ENCODE measurements at regions not wholly inside any gene's neighbourhood (a gene's known extent, or its start where the extent isn't known, plus 50 kb on each side); places are given as distances from the start of the nearest gene placed in this dataset.
A peak's percentile ranks its signal among the peaks of the same experiment; 100 is the strongest.

DNA sequence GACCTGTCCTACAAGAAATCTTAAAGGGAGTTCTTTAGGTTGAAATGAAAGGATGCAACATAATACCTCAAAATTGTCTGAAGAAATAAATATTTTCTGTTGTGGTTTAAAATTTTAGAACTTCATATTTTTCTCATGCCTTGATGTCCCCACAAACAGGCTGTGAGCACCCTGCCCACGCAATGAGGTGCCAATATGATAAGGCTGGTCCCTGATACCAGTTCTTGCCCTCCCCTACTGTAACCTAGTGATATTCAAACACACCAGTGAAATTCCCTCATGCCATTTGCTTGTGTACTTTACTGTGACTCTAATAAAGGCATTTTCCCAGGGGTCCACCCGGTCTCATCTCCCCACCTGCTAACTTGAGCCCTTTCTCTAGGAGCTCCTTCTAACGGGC, 67.3 kb upstream of the SIRPG start:
- Histone ChIP-seq H3K9ac (ENCODE audit: extremely low read depth, low read length, poor library complexity, severe bottlenecking) (no peak overlapping the region), H3K27ac (ENCODE audit: low read depth, low read length) (no peak overlapping the region), H3K36me3 (ENCODE audit: control insufficient read depth, insufficient read depth, low read length) (no peaks in the 10 kb centered on the region), H3K4me1 (ENCODE audit: control insufficient read depth, insufficient read depth, low read length) (peaks cover 4% of the 10 kb centered on the region), H3K27me3 (ENCODE audit: control insufficient read depth, insufficient read depth, low read length, poor library complexity, severe bottlenecking) (no peaks in the 10 kb centered on the region), H3K9me3 (ENCODE audit: control insufficient read depth, low read length) (no peaks in the 10 kb centered on the region), H3K4me3 (ENCODE audit: low read length) (no peak overlapping the region)
- H3K36me3 Mint-ChIP-seq (ENCODE audit: low read depth) = no peaks in the 10 kb centered on the region
- DNase-seq = no peak
- H3K27me3 Mint-ChIP-seq (ENCODE audit: insufficient read depth) = peaks cover 21% of the 10 kb centered on the region
- 77 to 81% methylated on average over 2 to 3 of the region's 3 CpGs for WGBS, 2 experiments (ENCODE audit: insufficient coverage in 1 of 2, insufficient read length in 1 of 2)
- H3K9me3 Mint-ChIP-seq = peaks cover 9% of the 10 kb centered on the region
- TF ChIP-seq, protein P1, sequence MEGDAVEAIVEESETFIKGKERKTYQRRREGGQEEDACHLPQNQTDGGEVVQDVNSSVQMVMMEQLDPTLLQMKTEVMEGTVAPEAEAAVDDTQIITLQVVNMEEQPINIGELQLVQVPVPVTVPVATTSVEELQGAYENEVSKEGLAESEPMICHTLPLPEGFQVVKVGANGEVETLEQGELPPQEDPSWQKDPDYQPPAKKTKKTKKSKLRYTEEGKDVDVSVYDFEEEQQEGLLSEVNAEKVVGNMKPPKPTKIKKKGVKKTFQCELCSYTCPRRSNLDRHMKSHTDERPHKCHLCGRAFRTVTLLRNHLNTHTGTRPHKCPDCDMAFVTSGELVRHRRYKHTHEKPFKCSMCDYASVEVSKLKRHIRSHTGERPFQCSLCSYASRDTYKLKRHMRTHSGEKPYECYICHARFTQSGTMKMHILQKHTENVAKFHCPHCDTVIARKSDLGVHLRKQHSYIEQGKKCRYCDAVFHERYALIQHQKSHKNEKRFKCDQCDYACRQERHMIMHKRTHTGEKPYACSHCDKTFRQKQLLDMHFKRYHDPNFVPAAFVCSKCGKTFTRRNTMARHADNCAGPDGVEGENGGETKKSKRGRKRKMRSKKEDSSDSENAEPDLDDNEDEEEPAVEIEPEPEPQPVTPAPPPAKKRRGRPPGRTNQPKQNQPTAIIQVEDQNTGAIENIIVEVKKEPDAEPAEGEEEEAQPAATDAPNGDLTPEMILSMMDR (conservative IDR thresholded peaks at IDR 0.05) = no peak
- no peak overlapping the region for H3K27ac Mint-ChIP-seq
- H3K4me1 Mint-ChIP-seq = peaks cover 7% of the 10 kb centered on the region
- H3K4me3 Mint-ChIP-seq = no peak overlapping the region

DNA sequence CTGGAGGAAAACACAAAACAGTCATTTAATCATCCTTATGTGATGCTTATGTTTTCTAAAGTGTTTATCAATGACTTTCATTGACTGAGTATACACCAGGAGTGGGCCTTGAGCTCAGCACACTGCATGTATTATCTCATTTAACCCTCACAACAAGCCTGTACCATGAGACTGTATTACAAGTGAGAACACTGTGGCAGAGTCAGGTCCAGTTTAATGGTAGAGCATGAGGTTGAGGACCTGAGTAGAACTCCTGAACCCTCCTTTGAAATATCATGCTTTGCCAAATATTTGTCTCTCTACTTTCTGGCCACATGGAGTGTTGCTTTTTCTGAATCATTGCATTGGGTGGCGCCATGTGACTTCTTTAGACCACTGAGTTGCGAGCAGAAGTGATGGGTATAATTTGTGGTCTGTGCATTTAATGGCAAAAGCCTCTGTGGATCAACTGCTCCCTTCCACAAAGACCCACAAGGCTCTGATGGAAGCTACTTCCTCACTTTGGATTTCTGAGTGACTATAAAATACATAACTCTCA, 65.0 kb upstream of the SIRPG start:
- Histone ChIP-seq H3K9me3 (ENCODE audit: control insufficient read depth, low read length) (no peaks in the 10 kb centered on the region), H3K4me1 (ENCODE audit: control insufficient read depth, insufficient read depth, low read length) (peaks cover 4% of the 10 kb centered on the region), H3K9ac (ENCODE audit: extremely low read depth, low read length, poor library complexity, severe bottlenecking) (no peak overlapping the region), H3K36me3 (ENCODE audit: control insufficient read depth, insufficient read depth, low read length) (no peaks in the 10 kb centered on the region), H3K4me3 (ENCODE audit: low read length) (no peak overlapping the region), H3K27me3 (ENCODE audit: control insufficient read depth, insufficient read depth, low read length, poor library complexity, severe bottlenecking) (no peaks in the 10 kb centered on the region), H3K27ac (ENCODE audit: low read depth, low read length) (no peak overlapping the region)
- TF ChIP-seq, protein P1 (conservative IDR thresholded peaks at IDR 0.05) = no peak
- H3K27ac Mint-ChIP-seq = no peak overlapping the region
- 96% methylated on average over 2 of the region's 2 CpGs; no CpG with 5 or more reads in 1 of the 2 experiments for WGBS, 2 experiments (ENCODE audit: insufficient coverage in 1 of 2, insufficient read length in 1 of 2)
- peaks cover 9% of the 10 kb centered on the region for H3K9me3 Mint-ChIP-seq
- H3K4me3 Mint-ChIP-seq = no peak overlapping the region
- H3K36me3 Mint-ChIP-seq (ENCODE audit: low read depth) = no peaks in the 10 kb centered on the region
- H3K27me3 Mint-ChIP-seq (ENCODE audit: insufficient read depth) = peaks cover 39% of the 10 kb centered on the region
- DNase-seq = no peak
- H3K4me1 Mint-ChIP-seq = peaks cover 7% of the 10 kb centered on the region

DNA sequence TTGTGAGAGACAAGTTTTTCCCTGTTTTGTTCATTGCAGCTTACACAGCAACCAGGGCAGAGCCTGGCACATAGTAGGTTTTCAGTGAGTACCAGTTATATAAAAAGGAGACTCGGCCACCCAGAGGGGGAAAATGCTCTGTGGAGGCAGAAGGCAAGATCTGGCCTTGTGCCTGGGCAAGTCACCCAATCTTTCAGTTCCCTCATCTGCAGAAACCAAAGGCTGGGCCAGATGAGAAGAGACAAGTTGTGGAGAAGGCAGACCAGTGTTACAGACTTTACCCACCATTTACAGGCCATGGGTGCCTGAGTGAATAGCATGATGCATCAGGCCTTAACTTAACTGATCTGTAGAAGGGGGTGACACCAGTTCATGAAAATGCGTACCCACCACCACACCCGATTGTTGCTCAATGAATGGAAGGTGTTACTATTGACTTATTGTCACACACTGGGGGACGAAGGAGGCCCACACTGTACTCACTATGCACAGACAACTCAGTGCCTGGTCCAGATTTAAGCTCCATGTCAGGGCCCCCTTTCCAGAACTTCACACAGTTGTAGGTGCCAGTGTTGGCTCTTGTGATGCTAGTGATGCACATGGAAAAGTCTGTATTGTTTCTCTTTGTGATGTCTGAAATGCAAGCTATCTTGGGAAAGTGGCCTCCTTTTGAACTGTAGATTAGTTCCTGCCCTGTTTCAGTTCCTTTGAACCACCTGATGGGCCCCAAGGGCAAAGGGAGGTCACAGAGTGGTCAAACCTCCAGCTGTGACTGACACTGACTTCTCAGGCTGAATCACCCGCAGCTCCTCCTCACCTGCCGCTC, 64.3 kb upstream of the SIRPG start:
- Histone ChIP-seq H3K4me1 (ENCODE audit: control insufficient read depth, insufficient read depth, low read length) (peaks cover 4% of the 10 kb centered on the region), H3K27me3 (ENCODE audit: control insufficient read depth, insufficient read depth, low read length, poor library complexity, severe bottlenecking) (no peaks in the 10 kb centered on the region), H3K9me3 (ENCODE audit: control insufficient read depth, low read length) (no peaks in the 10 kb centered on the region), H3K9ac (ENCODE audit: extremely low read depth, low read length, poor library complexity, severe bottlenecking) (no peak overlapping the region), H3K4me3 (ENCODE audit: low read length) (no peak overlapping the region), H3K36me3 (ENCODE audit: control insufficient read depth, insufficient read depth, low read length) (no peaks in the 10 kb centered on the region), H3K27ac (ENCODE audit: low read depth, low read length) (no peak overlapping the region)
- Mint-ChIP-seq H3K9me3 (peaks cover 9% of the 10 kb centered on the region), H3K4me3 (no peak overlapping the region), H3K36me3 (ENCODE audit: low read depth) (no peaks in the 10 kb centered on the region), H3K27ac (no peak overlapping the region), H3K27me3 (ENCODE audit: insufficient read depth) (peaks cover 41% of the 10 kb centered on the region), H3K4me1 (peaks cover 7% of the 10 kb centered on the region)
- peak; percentile 89 for DNase-seq
- TF ChIP-seq, protein P1 (conservative IDR thresholded peaks at IDR 0.05) = no peak
- 68% methylated on average over 4 to 6 of the region's 6 CpGs for WGBS, 2 experiments (ENCODE audit: insufficient coverage in 1 of 2, insufficient read length in 1 of 2)
